ENCODE measurements at regions not wholly inside any gene's neighbourhood (a gene's known extent, or its start where the extent isn't known, plus 50 kb on each side); places are given as distances from the start of the nearest gene placed in this dataset.
"Not testable (repeated sequence)": the region's sequence is repeated elsewhere in the genome, so short reads cannot be mapped to it uniquely, and the experiment has no call there.

DNA sequence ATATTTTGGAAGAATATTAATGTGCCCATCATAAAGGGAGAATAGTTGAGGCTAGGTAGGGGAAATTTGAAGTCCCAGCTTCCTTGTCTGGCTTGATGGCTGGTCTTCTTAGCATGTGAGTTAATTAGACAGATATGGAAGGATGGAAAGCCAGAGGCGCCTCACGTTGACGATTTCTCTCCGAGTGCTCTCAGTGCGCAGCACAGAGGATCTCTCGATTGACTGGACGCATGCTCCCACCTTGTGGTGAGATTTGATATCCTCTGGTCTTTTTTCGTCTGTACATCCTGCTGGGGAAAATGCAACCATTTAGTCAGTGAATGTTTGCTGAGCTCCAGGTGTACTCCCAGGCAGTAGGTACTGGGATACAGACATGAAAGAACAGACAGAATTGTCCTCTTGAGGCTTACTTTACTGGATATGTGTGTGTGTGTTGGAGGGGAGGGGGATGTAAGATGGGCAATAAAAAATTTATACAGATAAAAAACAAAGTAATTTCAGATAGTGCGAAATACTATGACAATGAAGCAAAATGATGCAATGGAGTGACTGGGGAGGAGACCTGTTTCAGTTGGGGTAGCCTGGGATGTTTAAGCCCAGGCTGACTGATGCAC is 66.9 kb upstream of the ZNG1B start:
- intact Hi-C loops (cut with DNase I; ENCODE audit: low total_unique reads): loop anchor here (5.0 to 10.0 kb wide), 2 partner anchors 126 to 163 kb away; no protein-coding TSS in a partner anchor
- Histone ChIP-seq H3K36me3 (no peaks in the 10 kb centered on the region), H3K27me3 (no peaks in the 10 kb centered on the region), H3K27ac (no peak overlapping the region), H3K4me3 (no peak overlapping the region), H3K4me1 (no peaks in the 10 kb centered on the region), H3K9me3 (no peaks in the 10 kb centered on the region)
- TF ChIP-seq POLR2AphosphoS5 (IDR thresholded peaks at IDR 0.05) (peak in 1 of 3 donors; percentile 31), POLR2A (IDR thresholded peaks at IDR 0.05) (no peak)
- TF ChIP-seq, protein P1, sequence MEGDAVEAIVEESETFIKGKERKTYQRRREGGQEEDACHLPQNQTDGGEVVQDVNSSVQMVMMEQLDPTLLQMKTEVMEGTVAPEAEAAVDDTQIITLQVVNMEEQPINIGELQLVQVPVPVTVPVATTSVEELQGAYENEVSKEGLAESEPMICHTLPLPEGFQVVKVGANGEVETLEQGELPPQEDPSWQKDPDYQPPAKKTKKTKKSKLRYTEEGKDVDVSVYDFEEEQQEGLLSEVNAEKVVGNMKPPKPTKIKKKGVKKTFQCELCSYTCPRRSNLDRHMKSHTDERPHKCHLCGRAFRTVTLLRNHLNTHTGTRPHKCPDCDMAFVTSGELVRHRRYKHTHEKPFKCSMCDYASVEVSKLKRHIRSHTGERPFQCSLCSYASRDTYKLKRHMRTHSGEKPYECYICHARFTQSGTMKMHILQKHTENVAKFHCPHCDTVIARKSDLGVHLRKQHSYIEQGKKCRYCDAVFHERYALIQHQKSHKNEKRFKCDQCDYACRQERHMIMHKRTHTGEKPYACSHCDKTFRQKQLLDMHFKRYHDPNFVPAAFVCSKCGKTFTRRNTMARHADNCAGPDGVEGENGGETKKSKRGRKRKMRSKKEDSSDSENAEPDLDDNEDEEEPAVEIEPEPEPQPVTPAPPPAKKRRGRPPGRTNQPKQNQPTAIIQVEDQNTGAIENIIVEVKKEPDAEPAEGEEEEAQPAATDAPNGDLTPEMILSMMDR (IDR thresholded peaks at IDR 0.05): peak; percentile 47 to 84 (median 81)
- peak; percentile 57 to 60 for DNase-seq (ENCODE audit: low spot score in 2 of 2)

DNA sequence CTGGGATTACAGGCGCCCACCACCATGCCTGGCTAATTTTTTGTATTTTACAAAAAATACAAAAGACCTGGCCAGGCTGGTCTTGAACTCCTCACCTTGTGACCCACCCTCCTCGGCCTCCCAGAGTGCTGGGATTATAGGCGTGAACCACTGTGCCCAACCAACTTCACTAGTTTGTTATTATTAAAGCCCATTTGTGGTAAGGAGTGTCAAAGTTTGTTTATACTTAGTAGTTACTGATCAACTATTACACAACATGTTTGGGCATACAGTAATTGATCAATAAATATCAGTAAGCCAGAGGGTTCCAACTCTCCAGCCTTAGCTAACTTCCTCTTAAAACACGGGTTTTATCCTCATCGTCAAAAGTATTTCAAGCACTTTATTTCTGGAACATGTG is 67.5 kb upstream of the ZNG1B start:
- Histone ChIP-seq H3K27ac (no peak overlapping the region), H3K4me3 (no peak overlapping the region), H3K27me3 (no peaks in the 10 kb centered on the region), H3K36me3 (no peaks in the 10 kb centered on the region), H3K9me3 (no peaks in the 10 kb centered on the region), H3K4me1 (no peaks in the 10 kb centered on the region)
- TF ChIP-seq, protein P1 (IDR thresholded peaks at IDR 0.05): no peak
- DNase-seq (ENCODE audit: low spot score in 2 of 2): no peak
- intact Hi-C loops (cut with DNase I; ENCODE audit: low total_unique reads): loop anchor here (5.0 to 10.0 kb wide), 2 partner anchors 125 to 163 kb away; no protein-coding TSS in a partner anchor

GRCh38 chr2:113368581-113368980 is 68.9 kb upstream of the ZNG1B start:
- intact Hi-C loops (cut with DNase I; ENCODE audit: low total_unique reads); H3K27ac ChIP-seq; DNase-seq (ENCODE audit: low spot score in 2 of 2); H3K4me3 ChIP-seq; H3K4me1 ChIP-seq; H3K9me3 ChIP-seq; H3K27me3 ChIP-seq; H3K36me3 ChIP-seq: not testable (repeated sequence)

DNA sequence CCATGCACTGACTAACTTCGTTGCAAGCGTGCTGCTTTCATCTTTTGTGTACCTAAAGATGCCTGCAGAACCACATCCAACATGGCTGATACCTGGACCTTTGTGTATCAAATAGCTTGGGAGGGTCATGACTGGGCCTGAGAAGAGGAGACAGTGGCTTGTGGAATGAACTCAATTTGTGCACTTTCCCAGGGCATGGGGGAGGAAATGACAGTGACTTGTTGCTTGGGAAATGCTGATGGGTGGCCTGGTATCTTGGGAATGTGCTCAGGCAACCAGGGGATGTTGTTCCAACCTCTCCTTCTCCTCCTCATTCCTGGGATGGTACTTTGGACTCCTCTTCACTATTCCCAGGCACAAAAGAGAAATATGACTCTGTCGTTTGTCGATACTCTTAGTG is 70.7 kb upstream of the ZNG1B start:
- intact Hi-C loops (cut with DNase I; ENCODE audit: low total_unique reads); H3K27ac ChIP-seq; H3K9me3 ChIP-seq; DNase-seq (ENCODE audit: low spot score in 2 of 2); H3K27me3 ChIP-seq; H3K36me3 ChIP-seq; H3K4me3 ChIP-seq; H3K4me1 ChIP-seq: not testable (repeated sequence)

GRCh38 chr2:113365791-113366190 is 71.7 kb upstream of the ZNG1B start:
- intact Hi-C loops (cut with DNase I; ENCODE audit: low total_unique reads); H3K4me3 ChIP-seq; H3K27me3 ChIP-seq; H3K27ac ChIP-seq; DNase-seq (ENCODE audit: low spot score in 2 of 2); H3K9me3 ChIP-seq; H3K36me3 ChIP-seq; H3K4me1 ChIP-seq: not testable (repeated sequence)

- H3K4me1 ChIP-seq; H3K27ac ChIP-seq; H3K27me3 ChIP-seq; H3K9me3 ChIP-seq; H3K36me3 ChIP-seq; H3K4me3 ChIP-seq; intact Hi-C loops (cut with DNase I; ENCODE audit: low total_unique reads); DNase-seq (ENCODE audit: low spot score in 2 of 2): not testable (repeated sequence)
Measured at GRCh38 chr2:113365290-113365689, 72.2 kb upstream of the ZNG1B start.

DNA sequence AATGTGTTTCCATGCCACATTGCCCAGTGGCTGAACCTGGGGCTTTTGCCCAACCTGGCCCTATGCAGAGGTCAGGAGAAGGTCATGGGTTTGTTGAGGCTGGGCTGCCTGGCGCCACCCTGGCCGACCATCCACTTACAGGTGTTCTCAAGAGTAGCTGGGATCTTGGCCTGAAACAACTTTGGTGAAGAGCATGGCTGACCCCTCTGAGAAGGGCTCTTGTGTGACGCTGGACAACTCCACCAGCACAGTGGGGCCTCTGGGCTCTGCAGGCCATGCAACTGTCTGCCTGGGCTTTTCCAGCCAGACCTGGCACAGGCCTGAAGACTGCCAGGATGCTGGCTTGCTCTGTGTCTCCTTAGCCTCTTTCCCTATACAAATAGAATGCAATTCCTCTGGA is 76.4 kb upstream of the ZNG1B start:
- intact Hi-C loops (cut with DNase I; ENCODE audit: low total_unique reads): loop anchor here (1.0 kb wide), 1 partner anchor 40 kb away; no protein-coding TSS in a partner anchor
- Histone ChIP-seq H3K9me3 (no peaks in the 10 kb centered on the region), H3K36me3 (no peaks in the 10 kb centered on the region), H3K4me1 (no peaks in the 10 kb centered on the region), H3K4me3 (no peak overlapping the region), H3K27me3 (no peaks in the 10 kb centered on the region), H3K27ac (no peak overlapping the region)
- no peak for DNase-seq (ENCODE audit: low spot score in 2 of 2)
- TF ChIP-seq POLR2A (IDR thresholded peaks at IDR 0.05) (no peak), POLR2AphosphoS5 (IDR thresholded peaks at IDR 0.05) (no peak)
- TF ChIP-seq, protein P1 (IDR thresholded peaks at IDR 0.05): no peak
